GM12864 (cell line): ENCODE measurements at regions not wholly inside any gene's neighbourhood (a gene's known extent, or its start where the extent isn't known, plus 50 kb on each side); places are given as distances from the start of the nearest gene placed in this dataset.

Experiments
- DNase-seq: peaks from one replicate; pipeline ENCODE4 v3.0.0-alpha.2; 2011; ENCODE audit warnings: low read depth
- H3K4me3 ChIP-seq: 2 replicates; pipeline ENCODE4 v1.5.1; 2011; ENCODE audit warnings: mild to moderate bottlenecking, low read depth, low read length, control low read depth
- TF ChIP-seq, protein P1 (sequence below): IDR thresholded peaks from 2 replicates; pipeline ENCODE4 v1.5.1; 2011; ENCODE audit warnings: low read depth, mild to moderate bottlenecking, moderate library complexity, low read length, control low read depth, inconsistent platforms; ENCODE audit errors: missing control alignments

DNA sequence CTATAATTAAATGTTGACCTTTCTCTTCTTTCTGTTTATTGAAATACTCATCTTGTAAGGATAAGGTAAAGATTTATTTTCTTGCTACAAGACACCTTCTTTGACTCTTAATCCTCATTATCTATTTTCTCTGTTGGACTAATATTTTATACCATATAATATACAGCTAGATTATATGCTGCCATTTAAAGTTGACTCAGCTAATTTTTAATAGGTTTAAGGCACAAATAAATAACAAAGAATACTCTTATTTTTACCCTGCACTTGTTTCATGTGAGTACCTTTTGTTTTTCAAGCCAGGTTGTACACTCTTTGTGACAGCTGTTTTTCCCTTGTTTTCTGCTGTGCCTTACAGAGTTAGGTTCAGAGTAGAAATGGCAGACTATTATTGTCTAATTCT lies 83.9 kb upstream of the ASCC3 start:
- TF ChIP-seq, protein P1, sequence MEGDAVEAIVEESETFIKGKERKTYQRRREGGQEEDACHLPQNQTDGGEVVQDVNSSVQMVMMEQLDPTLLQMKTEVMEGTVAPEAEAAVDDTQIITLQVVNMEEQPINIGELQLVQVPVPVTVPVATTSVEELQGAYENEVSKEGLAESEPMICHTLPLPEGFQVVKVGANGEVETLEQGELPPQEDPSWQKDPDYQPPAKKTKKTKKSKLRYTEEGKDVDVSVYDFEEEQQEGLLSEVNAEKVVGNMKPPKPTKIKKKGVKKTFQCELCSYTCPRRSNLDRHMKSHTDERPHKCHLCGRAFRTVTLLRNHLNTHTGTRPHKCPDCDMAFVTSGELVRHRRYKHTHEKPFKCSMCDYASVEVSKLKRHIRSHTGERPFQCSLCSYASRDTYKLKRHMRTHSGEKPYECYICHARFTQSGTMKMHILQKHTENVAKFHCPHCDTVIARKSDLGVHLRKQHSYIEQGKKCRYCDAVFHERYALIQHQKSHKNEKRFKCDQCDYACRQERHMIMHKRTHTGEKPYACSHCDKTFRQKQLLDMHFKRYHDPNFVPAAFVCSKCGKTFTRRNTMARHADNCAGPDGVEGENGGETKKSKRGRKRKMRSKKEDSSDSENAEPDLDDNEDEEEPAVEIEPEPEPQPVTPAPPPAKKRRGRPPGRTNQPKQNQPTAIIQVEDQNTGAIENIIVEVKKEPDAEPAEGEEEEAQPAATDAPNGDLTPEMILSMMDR = no peak
- no peak for DNase-seq

DNA sequence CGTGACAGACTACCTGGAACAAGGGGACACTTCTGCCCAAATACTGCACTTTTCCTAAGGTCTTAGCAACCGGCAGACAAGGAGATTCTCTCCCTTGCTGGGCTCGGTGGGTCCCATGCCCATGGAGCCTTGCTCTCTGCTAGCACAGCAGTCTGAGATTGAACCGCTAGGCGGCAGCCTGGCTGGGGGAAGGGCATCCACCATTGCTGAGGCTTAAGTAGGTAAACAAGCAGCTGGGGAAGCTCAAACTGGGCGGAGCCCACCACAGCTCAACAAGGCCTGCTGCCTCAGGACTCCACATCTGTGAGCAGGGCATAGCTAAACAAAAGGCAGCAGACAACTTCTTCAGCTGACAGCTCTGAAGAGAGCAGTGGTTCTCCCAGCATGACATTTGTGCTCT lies 87.8 kb upstream of the ASCC3 start:
- no peak overlapping the region for H3K4me3 ChIP-seq
- no peak for DNase-seq
- TF ChIP-seq, protein P1 = no peak

More for the DNA sequence above, 83.9 kb upstream of the ASCC3 start:
- H3K4me3 ChIP-seq = no peak overlapping the region

GRCh38 chr6:100979267-100979666 lies 98.1 kb upstream of the ASCC3 start:
- H3K4me3 ChIP-seq = no peak overlapping the region
- no peak for DNase-seq
- TF ChIP-seq, protein P1 = no peak

DNA sequence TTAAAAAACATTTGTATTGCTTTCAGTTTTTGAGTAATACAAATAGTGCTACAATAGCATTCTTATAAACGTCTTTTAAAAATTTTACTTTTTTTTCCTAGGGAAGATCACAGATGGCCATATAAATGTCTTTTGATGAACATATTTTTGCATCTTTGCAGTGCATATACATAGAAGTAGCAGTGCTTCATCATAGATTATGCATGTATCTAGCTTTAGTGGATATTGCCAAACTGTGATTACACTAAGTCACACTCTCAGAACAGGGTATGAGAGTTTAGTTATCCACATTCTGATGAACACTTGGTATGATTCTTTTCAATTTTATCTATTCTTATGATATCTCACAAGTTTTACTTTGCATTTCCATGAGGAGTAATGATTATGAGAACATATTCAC lies 99.8 kb upstream of the ASCC3 start:
- TF ChIP-seq, protein P1 = no peak
- H3K4me3 ChIP-seq = no peak overlapping the region
- no peak for DNase-seq

DNA sequence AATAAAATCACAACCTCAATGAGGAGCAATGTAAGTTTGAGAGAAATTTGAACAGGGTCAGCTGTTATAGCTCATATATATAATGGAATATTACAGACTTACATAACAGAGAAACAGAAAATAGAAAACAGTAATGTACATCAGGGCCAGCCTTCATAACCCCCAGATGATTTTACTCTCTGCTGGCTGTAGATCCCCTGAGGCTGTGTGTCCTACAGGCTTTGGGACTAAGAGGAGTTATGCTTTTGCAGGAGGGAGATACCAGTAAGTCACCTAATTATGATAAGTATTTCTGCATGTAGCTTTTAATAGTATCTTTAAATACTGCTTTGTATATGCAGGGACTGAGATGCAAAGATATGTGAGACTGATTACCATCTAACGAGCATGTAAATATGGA lies 105.8 kb upstream of the ASCC3 start:
- DNase-seq = no peak
- H3K4me3 ChIP-seq = no peak overlapping the region
- TF ChIP-seq, protein P1 = no peak

DNA sequence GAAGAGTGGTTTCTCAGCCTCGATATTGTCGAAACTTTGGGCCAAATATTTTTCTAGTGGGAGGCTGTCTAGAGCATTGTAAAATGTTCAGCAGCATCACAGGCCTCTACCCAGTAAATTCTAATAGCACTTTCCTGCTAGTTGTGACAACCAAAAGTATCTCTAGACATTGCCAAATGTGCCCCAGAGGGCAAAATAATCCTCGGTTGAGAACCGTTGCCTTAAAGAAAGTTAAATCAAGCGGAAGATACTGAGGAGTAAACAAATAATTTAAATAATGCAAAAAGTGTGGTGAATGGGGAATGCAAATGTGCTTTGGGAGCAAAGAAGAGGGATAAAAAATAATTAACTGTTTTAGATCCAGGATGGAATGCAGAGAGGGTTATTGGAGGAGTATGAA lies 106.4 kb upstream of the ASCC3 start:
- TF ChIP-seq, protein P1 = no peak
- DNase-seq = no peak
- no peak overlapping the region for H3K4me3 ChIP-seq

DNA sequence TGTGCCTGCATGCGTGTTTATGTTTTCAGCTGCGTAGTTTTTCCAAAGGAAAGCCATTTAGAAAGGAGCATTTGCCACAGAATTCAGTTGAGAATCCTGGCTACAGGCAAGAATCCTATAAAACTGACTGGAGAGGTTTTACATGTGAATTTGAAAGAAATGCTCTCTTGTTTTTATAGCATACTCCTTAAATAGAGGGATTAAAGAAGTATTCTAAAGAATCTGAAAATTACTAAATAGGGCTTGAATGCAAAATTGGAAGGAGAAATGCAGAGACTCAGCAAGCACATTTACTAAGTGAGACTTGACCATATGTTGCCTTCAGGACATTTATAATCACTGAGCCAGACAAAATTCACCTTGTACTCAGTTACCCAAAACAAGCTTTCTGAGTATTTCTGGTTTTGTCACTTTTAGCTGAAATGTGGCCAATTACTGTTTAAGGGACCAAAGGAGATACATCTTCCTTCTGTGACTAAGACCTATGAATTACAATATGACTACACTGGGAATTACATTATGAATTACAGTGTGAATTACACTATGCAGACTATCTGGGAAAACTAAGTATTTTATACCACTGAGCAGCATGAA lies 107.4 kb upstream of the ASCC3 start:
- TF ChIP-seq, protein P1 = no peak
- no peak for DNase-seq

More for the DNA sequence above, 107.4 kb upstream of the ASCC3 start:
- no peak overlapping the region for H3K4me3 ChIP-seq
